Stomach (tissue), 8 donors: ENCODE measurements at regions not wholly inside any gene's neighbourhood (a gene's known extent, or its start where the extent isn't known, plus 50 kb on each side); places are given as distances from the start of the nearest gene placed in this dataset.
A peak's percentile ranks its signal among the peaks of the same experiment; 100 is the strongest.
"Not testable (repeated sequence)": the region's sequence is repeated elsewhere in the genome, so short reads cannot be mapped to it uniquely, and the experiment has no call there.

Source experiments
- DNase-seq, 2 donors: peaks; one replicate each; pipeline versions ENCODE4 v3.0.0 to v3.0.0-alpha.2; 2013 to 2019
- H3K27ac ChIP-seq, 5 donors: fragments of 200-600 bp in 4 of 5; sonication (generic) in 4 of 5; one replicate each; pipeline ENCODE4 v1.5.1; 2013 to 2019; ENCODE audit warnings: mild to moderate bottlenecking in 1 of 5, moderate library complexity in 1 of 5
- H3K27me3 ChIP-seq, 3 donors: fragments of 200-600 bp; sonication (generic); one replicate each; pipeline ENCODE4 v1.5.1; 2017 to 2019; ENCODE audit warnings: mixed run types in 1 of 3
- H3K36me3 ChIP-seq, 4 donors: fragments of 200-600 bp; sonication (generic); 1 replicate in 3 of 4; 2 replicates in 1 of 4; pipeline ENCODE4 v1.5.1; 2016 to 2019
- H3K4me1 ChIP-seq, 4 donors: fragments of 200-600 bp; sonication (generic); one replicate each; pipeline ENCODE4 v1.5.1; 2016 to 2019
- H3K4me3 ChIP-seq, 4 donors: fragments of 200-600 bp; sonication (generic) in 3 of 4; one replicate each; pipeline ENCODE4 v1.5.1; 2016 to 2019; ENCODE audit warnings: mild to moderate bottlenecking in 1 of 4
- H3K9me3 ChIP-seq, 4 donors: fragments of 200-600 bp; sonication (generic); one replicate each; pipeline ENCODE4 v1.5.1; 2016 to 2019
- CTCF ChIP-seq, 7 experiments: fragments of 450-650 bp in 4 of 7; fragments of 200-600 bp in 3 of 7; sonication (generic) in 3 of 7; IDR thresholded peaks; one replicate each; pipeline ENCODE4 v1.5.1; 2016 to 2019; ENCODE audit warnings: antibody characterized with exemption in 7 of 7, control low read depth in 2 of 7, mild to moderate bottlenecking in 1 of 7
- EP300 ChIP-seq: sonication (generic); formaldehyde crosslinking; IDR thresholded peaks from one replicate; pipeline ENCODE4 v1.6.1; 2017; ENCODE audit warnings: antibody characterized with exemption
- POLR2A ChIP-seq, 4 donors: fragments of 450-650 bp; IDR thresholded peaks; one replicate each; pipeline ENCODE4 v1.6.1; 2016; ENCODE audit warnings: antibody characterized with exemption in 4 of 4, control low read depth in 2 of 4, mild to moderate bottlenecking in 1 of 4, moderate library complexity in 1 of 4
- POLR2AphosphoS5 ChIP-seq, 3 donors: sonication (generic); formaldehyde crosslinking; IDR thresholded peaks; one replicate each; pipeline ENCODE4 v1.6.1; 2016; ENCODE audit warnings: antibody characterized with exemption in 3 of 3
- WGBS, 5 donors: extraction: QIAGEN DNeasy Blood & Tissue Kit in 3 of 5; methylation state at CpG; one replicate each; pipeline versions ENCODE4 v1.1.5 to v1.1.7; 2013 to 2018; 5-methylcytosine and 5-hydroxymethylcytosine counted together
- intact Hi-C: fragments of 100-400 bp; cut with DNase I; formaldehyde crosslinking; loops from one replicate; pipeline ENCODE4 v1.15.1; 2023; ENCODE audit warnings: low total_unique reads
- donor health status: healthy with polysubstance abuse.
- donor health status: Bipolar disorder and iron deficiency.
- donor health status: healthy.

GRCh38 chr2:13826314-13826853, 806.1 kb upstream of the LRATD1 start:
- Histone ChIP-seq H3K36me3 (no peaks in the 10 kb centered on the region), H3K27ac (no peak overlapping the region), H3K4me3 (no peak overlapping the region), H3K4me1 (no peaks in the 10 kb centered on the region), H3K27me3 (no peaks in the 10 kb centered on the region), H3K9me3 (no peaks in the 10 kb centered on the region)
- WGBS, 5 donors = 60 to 70% (median 61%) methylated on average over 5 of the region's 5 CpGs
- intact Hi-C loops = no loop called here
- no peak for DNase-seq
- TF ChIP-seq POLR2A (IDR thresholded peaks at IDR 0.05) (no peak), EP300 (no peak), CTCF (IDR thresholded peaks at IDR 0.05) (no peak), POLR2AphosphoS5 (IDR thresholded peaks at IDR 0.05) (no peak)

DNA sequence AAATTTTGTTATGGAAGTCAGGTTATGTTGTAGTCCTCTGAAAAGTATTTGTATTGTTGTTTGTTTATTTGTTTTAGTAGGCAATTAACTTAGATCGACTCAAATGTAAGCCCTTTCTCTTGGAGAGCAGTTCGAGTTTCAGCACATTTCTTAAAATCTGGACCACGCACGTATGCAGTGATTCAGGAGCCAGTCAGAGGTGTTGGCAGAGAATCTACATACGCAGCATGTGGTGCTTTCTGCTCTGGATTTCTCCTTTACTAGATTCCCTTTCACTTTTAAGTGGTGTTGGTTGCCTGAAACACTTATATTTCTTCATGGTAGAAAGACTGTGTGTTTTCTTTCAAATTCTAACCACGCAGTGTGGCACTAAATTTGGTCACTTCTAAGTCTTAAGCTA, 773.9 kb upstream of the LRATD1 start:
- H3K9me3 ChIP-seq = no peaks in the 10 kb centered on the region
- TF ChIP-seq EP300 (no peak), POLR2AphosphoS5 (IDR thresholded peaks at IDR 0.05) (no peak), POLR2A (IDR thresholded peaks at IDR 0.05) (no peak), CTCF (IDR thresholded peaks at IDR 0.05) (no peak)
- no peaks in the 10 kb centered on the region for H3K4me1 ChIP-seq
- 68 to 76% (median 72%) methylated on average over 6 of the region's 6 CpGs for WGBS, 5 donors
- no peak overlapping the region for H3K4me3 ChIP-seq
- H3K36me3 ChIP-seq = no peaks in the 10 kb centered on the region
- no peak for DNase-seq
- intact Hi-C loops = no loop called here
- H3K27ac ChIP-seq = no peak overlapping the region
- H3K27me3 ChIP-seq = no peaks in the 10 kb centered on the region

- H3K4me3 ChIP-seq, H3K4me1 ChIP-seq, DNase-seq, H3K9me3 ChIP-seq, H3K27me3 ChIP-seq, intact Hi-C loops, H3K36me3 ChIP-seq, H3K27ac ChIP-seq: not testable (repeated sequence)
Observed at GRCh38 chr2:13868275-13868674, 764.2 kb upstream of the LRATD1 start.

- intact Hi-C loops = no loop called here
- Histone ChIP-seq H3K27ac (no peak overlapping the region), H3K36me3 (no peaks in the 10 kb centered on the region), H3K9me3 (no peaks in the 10 kb centered on the region), H3K27me3 (no peaks in the 10 kb centered on the region), H3K4me1 (no peaks in the 10 kb centered on the region), H3K4me3 (no peak overlapping the region)
- DNase-seq = peak in 1 of 2 donors; percentile 4
- TF ChIP-seq CTCF (IDR thresholded peaks at IDR 0.05) = no peak
- no peak for TF ChIP-seq POLR2AphosphoS5 (IDR thresholded peaks at IDR 0.05)
- no peak for TF ChIP-seq EP300
- no peak for TF ChIP-seq POLR2A (IDR thresholded peaks at IDR 0.05)
- 58 to 70% (median 66%) methylated on average over 10 of the region's 10 CpGs for WGBS, 5 donors
Observed at GRCh38 chr2:13876491-13877037, 756.0 kb upstream of the LRATD1 start.

- Histone ChIP-seq H3K36me3 (no peaks in the 10 kb centered on the region), H3K4me3 (no peak overlapping the region), H3K9me3 (no peaks in the 10 kb centered on the region), H3K4me1 (no peaks in the 10 kb centered on the region), H3K27me3 (no peaks in the 10 kb centered on the region), H3K27ac (no peak overlapping the region)
- TF ChIP-seq POLR2A (IDR thresholded peaks at IDR 0.05) (no peak), EP300 (no peak), POLR2AphosphoS5 (IDR thresholded peaks at IDR 0.05) (no peak), CTCF (IDR thresholded peaks at IDR 0.05) (no peak)
- intact Hi-C loops = no loop called here
- DNase-seq = no peak
- WGBS, 5 donors = 88 to 98% (median 93%) methylated on average over 2 of the region's 2 CpGs
Observed at GRCh38 chr2:13877571-13877970, 754.9 kb upstream of the LRATD1 start.
